K562 (cell line): ENCODE measurements at regions not wholly inside any gene's neighbourhood (a gene's known extent, or its start where the extent isn't known, plus 50 kb on each side); places are given as distances from the start of the nearest gene placed in this dataset.

Source experiments
- ATAC-seq: fragments of 200-7000 bp; cut with Tn5 transposase; 3 replicates; pipeline ENCODE4 v1.9.1; 2020; ENCODE audit warnings: moderate library complexity
- BruUV-seq: library from RNA; stranded (reverse); fragments of 400-500 nt; replicated peaks from 2 replicates; lab custom pipeline; 2021; lab: Mats Ljungman, UMichigan
- CTCF ChIA-PET: fragments of 300-600 bp; formaldehyde crosslinking; extraction: SDS; loops from one replicate; lab custom pipeline; 2021; ENCODE audit warnings: low intra/inter-chr PET ratio; lab: Yijun Ruan, JAX
- POLR2A ChIA-PET: fragments of 300-600, 350-650 bp; sonication (Branson Sonifier 250); formaldehyde crosslinking; extraction: SDS; loops from one replicate; lab custom pipeline; 2021; ENCODE audit warnings: antibody characterized with exemption, inconsistent platforms; lab: Yijun Ruan, JAX
- DNase-seq, 4 experiments: peaks; one replicate each; pipeline versions ENCODE4 v3.0.0 to v3.0.0-alpha.2; 2011 to 2018; ENCODE audit warnings: low spot score in 3 of 4, mixed read lengths in 3 of 4; ENCODE audit errors: extremely low read depth in 1 of 4
- FAIRE-seq: peaks from 2 replicates; lab custom pipeline; 2011; peaks lifted over from hg19 to GRCh38; lab: Jason Lieb, UNC
- H2AFZ ChIP-seq: 2 replicates; pipeline ENCODE4 v1.6.0; 2011; ENCODE audit warnings: low read depth, low read length, control low read depth, inconsistent platforms
- H3K27ac ChIP-seq: fragments of 200-600 bp; 3 replicates; pipeline ENCODE4 v1.8.0; 2011; ENCODE audit warnings: low read depth, mild to moderate bottlenecking, control low read depth, inconsistent platforms, low read length, moderate library complexity, mixed read lengths; ENCODE audit errors: extremely low read depth
- H3K27me3 ChIP-seq, 2 experiments: fragments of 300-600 bp in 1 of 2; 2 replicates in 1 of 2; 3 replicates in 1 of 2; pipeline versions ENCODE4 v1.6.0 to v1.8.0; 2011; ENCODE audit warnings: inconsistent platforms in 2 of 2, low read length in 2 of 2, mild to moderate bottlenecking in 1 of 2, mixed read lengths in 1 of 2, moderate library complexity in 1 of 2; ENCODE audit not compliant: control insufficient read depth in 2 of 2, insufficient read depth in 2 of 2
- H3K36me3 ChIP-seq: fragments of 300-600 bp; 3 replicates; pipeline ENCODE4 v1.8.0; 2011; ENCODE audit warnings: mild to moderate bottlenecking, low read length, inconsistent platforms; ENCODE audit not compliant: control insufficient read depth, insufficient read depth
- H3K4me1 ChIP-seq, 2 experiments: fragments of 200-600 bp in 1 of 2; replicated peaks in 1 of 2; 2 replicates in 1 of 2; 3 replicates in 1 of 2; pipeline versions ENCODE4 v1.5.1 to v1.8.0; 2011; ENCODE audit warnings: inconsistent platforms in 2 of 2, low read length in 2 of 2, mild to moderate bottlenecking in 1 of 2, mixed read lengths in 1 of 2, moderate library complexity in 1 of 2; ENCODE audit not compliant: control insufficient read depth in 2 of 2, insufficient read depth in 2 of 2
- H3K4me2 ChIP-seq: 2 replicates; pipeline ENCODE4 v1.6.1; 2011; ENCODE audit warnings: low read length, control low read depth, inconsistent platforms, mixed read lengths; ENCODE audit not compliant: insufficient read depth
- H3K4me3 ChIP-seq: fragments of 200-600 bp; sonication (generic), shearing (Covaris generic); 2 replicates; pipeline ENCODE4 v1.5.1; 2016; ENCODE audit warnings: control low read depth, inconsistent platforms
- H3K79me2 ChIP-seq: fragments of 200-600 bp; 3 replicates; pipeline ENCODE4 v1.8.0; 2011; ENCODE audit warnings: low read length, inconsistent platforms; ENCODE audit not compliant: control insufficient read depth, insufficient read depth
- H3K9ac ChIP-seq, 2 experiments: 2 replicates each; pipeline versions ENCODE4 v1.6.0 to v1.6.1; 2011; ENCODE audit warnings: low read depth in 2 of 2, low read length in 2 of 2, control low read depth in 1 of 2, inconsistent platforms in 1 of 2, mild to moderate bottlenecking in 1 of 2, mixed read lengths in 1 of 2; ENCODE audit not compliant: insufficient read depth in 1 of 2
- H3K9me1 ChIP-seq: one replicate; pipeline ENCODE4 v1.6.0; 2011; ENCODE audit warnings: inconsistent platforms, mild to moderate bottlenecking, low read length, moderate library complexity; ENCODE audit not compliant: control insufficient read depth, insufficient read depth
- H3K9me3 ChIP-seq: replicated peaks from 2 replicates; pipeline ENCODE4 v1.5.1; 2011; ENCODE audit warnings: low read depth, low read length, inconsistent platforms; ENCODE audit not compliant: control insufficient read depth, insufficient read depth
- H4K20me1 ChIP-seq: replicated peaks from 2 replicates; pipeline ENCODE4 v1.6.1; 2011; ENCODE audit warnings: low read length, inconsistent platforms, mixed read lengths; ENCODE audit not compliant: control insufficient read depth, insufficient read depth
- POLR2B ChIP-seq: fragments of 450-650 bp; IDR thresholded peaks from 2 replicates; pipeline ENCODE4 v1.6.1; 2018; ENCODE audit warnings: low read depth; ENCODE audit not compliant: partially characterized antibody
- ZKSCAN8 ChIP-seq: fragments of 200-800 bp; sonication (Bioruptor generic); IDR thresholded peaks from 2 replicates; pipeline ENCODE4 v1.6.1; 2016; ENCODE audit warnings: missing genetic modification characterization, missing compliant biosample characterization
- WGBS: fragments of 100-300 bp; shearing (Covaris generic); methylation state at CpG from one replicate; pipeline ENCODE4 v1.1.6; 2016; ENCODE audit warnings: low coverage, mixed read lengths; ENCODE audit not compliant: insufficient coverage; ENCODE audit errors: missing lambda C conversion rate; 5-methylcytosine and 5-hydroxymethylcytosine counted together
- in situ Hi-C: fragments of 300-500 bp; cut with MboI; formaldehyde crosslinking; loops from 4 replicates; pipeline ENCODE4 v1.15.0; 2018; ENCODE audit warnings: inconsistent platforms, mixed read lengths
- intact Hi-C: fragments of 100-400 bp; cut with micrococcal nuclease; formaldehyde crosslinking; loops from 2 replicates; pipeline ENCODE4 v1.14.2; 2022
- TF ChIP-seq, protein P1 (sequence below), 3 experiments: IDR thresholded peaks in 2 of 3; conservative IDR thresholded peaks in 1 of 3; 2 replicates each; pipeline ENCODE4 v1.5.1; 2011 to 2012; ENCODE audit warnings: low read length in 3 of 3, mild to moderate bottlenecking in 3 of 3, control low read depth in 2 of 3, improper control_type of control experiment in 1 of 3, inconsistent platforms in 1 of 3, low read depth in 1 of 3, mixed read lengths in 1 of 3, moderate library complexity in 1 of 3; ENCODE audit not compliant: insufficient read depth in 2 of 3

- TF ChIP-seq, protein P1, sequence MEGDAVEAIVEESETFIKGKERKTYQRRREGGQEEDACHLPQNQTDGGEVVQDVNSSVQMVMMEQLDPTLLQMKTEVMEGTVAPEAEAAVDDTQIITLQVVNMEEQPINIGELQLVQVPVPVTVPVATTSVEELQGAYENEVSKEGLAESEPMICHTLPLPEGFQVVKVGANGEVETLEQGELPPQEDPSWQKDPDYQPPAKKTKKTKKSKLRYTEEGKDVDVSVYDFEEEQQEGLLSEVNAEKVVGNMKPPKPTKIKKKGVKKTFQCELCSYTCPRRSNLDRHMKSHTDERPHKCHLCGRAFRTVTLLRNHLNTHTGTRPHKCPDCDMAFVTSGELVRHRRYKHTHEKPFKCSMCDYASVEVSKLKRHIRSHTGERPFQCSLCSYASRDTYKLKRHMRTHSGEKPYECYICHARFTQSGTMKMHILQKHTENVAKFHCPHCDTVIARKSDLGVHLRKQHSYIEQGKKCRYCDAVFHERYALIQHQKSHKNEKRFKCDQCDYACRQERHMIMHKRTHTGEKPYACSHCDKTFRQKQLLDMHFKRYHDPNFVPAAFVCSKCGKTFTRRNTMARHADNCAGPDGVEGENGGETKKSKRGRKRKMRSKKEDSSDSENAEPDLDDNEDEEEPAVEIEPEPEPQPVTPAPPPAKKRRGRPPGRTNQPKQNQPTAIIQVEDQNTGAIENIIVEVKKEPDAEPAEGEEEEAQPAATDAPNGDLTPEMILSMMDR (IDR thresholded peaks at IDR 0.05 in 2 of 3, conservative IDR thresholded peaks at IDR 0.05 in 1 of 3; ENCODE audit: insufficient read depth in 2 of 3, low read depth in 1 of 3, low read length in 3 of 3), result no peak
- TF ChIP-seq ZKSCAN8 (CRISPR knock-in tag), result no peak
Measured at GRCh38 chr20:11778206-11778570, 139.5 kb upstream of the BTBD3 start (continued).

GRCh38 chr20:11780765-11781369 is 136.8 kb upstream of the BTBD3 start:
- BruUV-seq, result no TSS peak
- Histone ChIP-seq H3K9me1 (no peaks in the 10 kb centered on the region), H3K27me3 (no peaks in the 10 kb centered on the region), H3K4me2 (no peak overlapping the region), H2AFZ (no peak overlapping the region), H3K9me3 (no peaks in the 10 kb centered on the region; the same call in 1 of the 2 replicates), H3K9ac (no peak overlapping the region), H3K27ac (no peak overlapping the region), H3K36me3 (no peaks in the 10 kb centered on the region), H3K79me2 (no peaks in the 10 kb centered on the region), H3K4me1 (no peaks in the 10 kb centered on the region), H3K4me3 (no peak overlapping the region), H4K20me1 (no peaks in the 10 kb centered on the region)
- no peak for TF ChIP-seq POLR2B
- CTCF ChIA-PET, result no interaction called here
- intact Hi-C loops, result no loop called here
- 0% methylated on average over 2 of the region's 2 CpGs for WGBS
- ATAC-seq (no peak), DNase-seq (no peak), FAIRE-seq (no peak)
- POLR2A ChIA-PET, result no interaction called here
- in situ Hi-C loops, result no loop called here
